CD1c-positive myeloid dendritic cell (primary cell): ENCODE measurements at regions not wholly inside any gene's neighbourhood (a gene's known extent, or its start where the extent isn't known, plus 50 kb on each side); places are given as distances from the start of the nearest gene placed in this dataset.

Experiments used
- DNase-seq: peaks from one replicate; pipeline ENCODE4 v3.0.0-alpha.2; 2016; ENCODE audit errors: extremely low spot score

- DNase-seq, result no peak
Observed at GRCh38 chr2:100192825-100193224, 50.4 kb upstream of the AFF3 start.

DNA sequence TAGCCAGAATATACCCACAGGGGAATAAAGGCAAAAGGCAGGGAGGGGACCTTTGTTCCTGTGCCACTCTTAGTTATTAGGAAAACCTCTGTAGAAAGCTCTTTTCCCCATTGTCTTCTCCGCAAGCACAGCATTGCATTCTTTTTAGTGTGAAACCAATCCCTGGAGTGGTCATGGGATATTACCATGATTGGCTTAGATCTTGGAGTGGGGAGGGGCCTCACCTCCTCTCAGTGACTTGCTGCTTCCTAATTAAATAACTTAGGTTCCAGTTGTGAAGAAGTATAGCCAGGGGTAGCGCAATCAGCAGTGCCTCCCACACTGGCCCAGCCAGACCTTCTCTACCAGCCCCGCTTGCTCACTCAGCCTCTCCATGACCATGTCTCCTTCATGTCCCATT lies 49.9 kb upstream of the AFF3 start:
- DNase-seq, result no peak
